ENCODE measurements at regions not wholly inside any gene's neighbourhood (a gene's known extent, or its start where the extent isn't known, plus 50 kb on each side); places are given as distances from the start of the nearest gene placed in this dataset.

DNA sequence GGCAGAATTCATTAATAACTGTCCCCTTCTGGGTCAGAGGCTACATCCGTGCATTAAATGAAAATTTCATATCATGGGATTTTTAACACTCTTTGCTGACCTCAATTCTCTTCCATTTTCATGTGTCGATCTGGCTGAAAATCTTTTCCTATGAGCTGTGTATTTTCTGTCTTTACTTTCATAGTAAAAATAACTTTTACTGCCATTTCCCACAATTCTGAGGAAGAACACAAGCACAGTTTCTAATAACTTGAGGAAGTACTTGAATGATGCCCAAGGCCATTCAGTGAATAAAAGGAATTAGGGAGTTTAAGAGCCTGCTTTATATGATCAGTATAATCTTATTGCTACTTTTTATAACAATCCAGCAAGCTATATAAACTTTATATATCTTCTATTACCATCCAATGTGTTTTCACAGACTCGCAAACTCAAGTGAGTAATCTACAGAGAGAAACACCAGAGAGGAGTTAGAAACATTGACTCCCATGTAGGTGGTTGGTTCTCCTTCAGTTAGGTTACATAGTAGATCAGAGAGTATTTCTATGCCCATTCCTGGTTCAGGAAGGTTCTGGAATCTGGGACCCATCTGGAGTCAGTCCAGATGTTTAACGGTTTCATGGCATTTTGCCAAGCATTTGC is 340.0 kb downstream of the FBXO15 start:
- TF ChIP-seq, protein P1, sequence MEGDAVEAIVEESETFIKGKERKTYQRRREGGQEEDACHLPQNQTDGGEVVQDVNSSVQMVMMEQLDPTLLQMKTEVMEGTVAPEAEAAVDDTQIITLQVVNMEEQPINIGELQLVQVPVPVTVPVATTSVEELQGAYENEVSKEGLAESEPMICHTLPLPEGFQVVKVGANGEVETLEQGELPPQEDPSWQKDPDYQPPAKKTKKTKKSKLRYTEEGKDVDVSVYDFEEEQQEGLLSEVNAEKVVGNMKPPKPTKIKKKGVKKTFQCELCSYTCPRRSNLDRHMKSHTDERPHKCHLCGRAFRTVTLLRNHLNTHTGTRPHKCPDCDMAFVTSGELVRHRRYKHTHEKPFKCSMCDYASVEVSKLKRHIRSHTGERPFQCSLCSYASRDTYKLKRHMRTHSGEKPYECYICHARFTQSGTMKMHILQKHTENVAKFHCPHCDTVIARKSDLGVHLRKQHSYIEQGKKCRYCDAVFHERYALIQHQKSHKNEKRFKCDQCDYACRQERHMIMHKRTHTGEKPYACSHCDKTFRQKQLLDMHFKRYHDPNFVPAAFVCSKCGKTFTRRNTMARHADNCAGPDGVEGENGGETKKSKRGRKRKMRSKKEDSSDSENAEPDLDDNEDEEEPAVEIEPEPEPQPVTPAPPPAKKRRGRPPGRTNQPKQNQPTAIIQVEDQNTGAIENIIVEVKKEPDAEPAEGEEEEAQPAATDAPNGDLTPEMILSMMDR (IDR thresholded peaks at IDR 0.05), result no peak
- TF ChIP-seq POLR2A (IDR thresholded peaks at IDR 0.05), result no peak
